ENCODE measurements at regions not wholly inside any gene's neighbourhood (a gene's known extent, or its start where the extent isn't known, plus 50 kb on each side); places are given as distances from the start of the nearest gene placed in this dataset.

DNA sequence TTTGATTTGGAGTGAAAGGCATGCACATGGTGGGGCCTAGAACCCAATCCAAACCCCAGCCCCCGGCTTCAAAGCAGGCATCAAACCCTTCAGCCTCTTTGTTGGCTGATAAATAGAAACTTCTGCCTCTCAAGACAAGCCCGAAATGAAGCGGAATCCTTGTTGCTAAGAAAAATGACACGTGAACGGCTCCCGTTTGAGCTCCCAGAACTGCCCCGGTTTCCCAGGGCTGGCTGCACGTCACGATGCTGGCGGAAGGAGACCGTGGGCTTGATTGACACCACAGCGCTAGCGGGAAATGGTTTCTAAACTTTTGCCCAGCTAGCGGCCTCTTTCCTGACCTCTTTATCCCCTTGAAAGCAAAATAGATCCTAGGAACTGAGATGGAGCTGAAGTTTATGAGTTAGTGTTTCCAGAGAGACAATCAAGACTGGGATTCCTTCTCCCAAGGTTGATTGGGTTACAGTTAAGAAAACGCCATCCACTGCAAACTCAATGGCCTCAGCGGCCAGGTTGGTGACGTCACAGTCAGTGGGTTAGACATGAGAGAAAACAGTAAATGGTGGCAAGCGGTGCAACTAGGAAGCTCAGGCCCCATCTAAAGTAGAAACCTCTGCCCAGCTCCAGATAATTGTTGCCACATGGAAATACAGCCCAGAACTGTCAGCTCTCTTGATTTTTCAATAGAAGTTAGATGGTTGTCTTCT is 117.0 kb downstream of the ANKRD60 start:
- peaks cover 0 to 30% (median 11%) of the 10 kb centered on the region in 3 donors for H3K4me1 ChIP-seq
- WGBS, 2 donors = 66 to 73% methylated on average over 15 of the region's 18 CpGs
- no peaks in the 10 kb centered on the region for H3K9me3 ChIP-seq
- no peak for DNase-seq
- intact Hi-C loops (cut with DNase I) = no loop called here
- peak overlapping the region; percentile 9 to 43 (median 35) for H3K27ac ChIP-seq
- no peak overlapping the region for H3K4me3 ChIP-seq
- no peak for TF ChIP-seq POLR2A (IDR thresholded peaks at IDR 0.05)
- TF ChIP-seq, protein P1, sequence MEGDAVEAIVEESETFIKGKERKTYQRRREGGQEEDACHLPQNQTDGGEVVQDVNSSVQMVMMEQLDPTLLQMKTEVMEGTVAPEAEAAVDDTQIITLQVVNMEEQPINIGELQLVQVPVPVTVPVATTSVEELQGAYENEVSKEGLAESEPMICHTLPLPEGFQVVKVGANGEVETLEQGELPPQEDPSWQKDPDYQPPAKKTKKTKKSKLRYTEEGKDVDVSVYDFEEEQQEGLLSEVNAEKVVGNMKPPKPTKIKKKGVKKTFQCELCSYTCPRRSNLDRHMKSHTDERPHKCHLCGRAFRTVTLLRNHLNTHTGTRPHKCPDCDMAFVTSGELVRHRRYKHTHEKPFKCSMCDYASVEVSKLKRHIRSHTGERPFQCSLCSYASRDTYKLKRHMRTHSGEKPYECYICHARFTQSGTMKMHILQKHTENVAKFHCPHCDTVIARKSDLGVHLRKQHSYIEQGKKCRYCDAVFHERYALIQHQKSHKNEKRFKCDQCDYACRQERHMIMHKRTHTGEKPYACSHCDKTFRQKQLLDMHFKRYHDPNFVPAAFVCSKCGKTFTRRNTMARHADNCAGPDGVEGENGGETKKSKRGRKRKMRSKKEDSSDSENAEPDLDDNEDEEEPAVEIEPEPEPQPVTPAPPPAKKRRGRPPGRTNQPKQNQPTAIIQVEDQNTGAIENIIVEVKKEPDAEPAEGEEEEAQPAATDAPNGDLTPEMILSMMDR (IDR thresholded peaks at IDR 0.05) = no peak
- H3K27me3 ChIP-seq = peaks cover 0 to 35% (median 0%) of the 10 kb centered on the region in 4 donors
- no peaks in the 10 kb centered on the region for H3K36me3 ChIP-seq

DNA sequence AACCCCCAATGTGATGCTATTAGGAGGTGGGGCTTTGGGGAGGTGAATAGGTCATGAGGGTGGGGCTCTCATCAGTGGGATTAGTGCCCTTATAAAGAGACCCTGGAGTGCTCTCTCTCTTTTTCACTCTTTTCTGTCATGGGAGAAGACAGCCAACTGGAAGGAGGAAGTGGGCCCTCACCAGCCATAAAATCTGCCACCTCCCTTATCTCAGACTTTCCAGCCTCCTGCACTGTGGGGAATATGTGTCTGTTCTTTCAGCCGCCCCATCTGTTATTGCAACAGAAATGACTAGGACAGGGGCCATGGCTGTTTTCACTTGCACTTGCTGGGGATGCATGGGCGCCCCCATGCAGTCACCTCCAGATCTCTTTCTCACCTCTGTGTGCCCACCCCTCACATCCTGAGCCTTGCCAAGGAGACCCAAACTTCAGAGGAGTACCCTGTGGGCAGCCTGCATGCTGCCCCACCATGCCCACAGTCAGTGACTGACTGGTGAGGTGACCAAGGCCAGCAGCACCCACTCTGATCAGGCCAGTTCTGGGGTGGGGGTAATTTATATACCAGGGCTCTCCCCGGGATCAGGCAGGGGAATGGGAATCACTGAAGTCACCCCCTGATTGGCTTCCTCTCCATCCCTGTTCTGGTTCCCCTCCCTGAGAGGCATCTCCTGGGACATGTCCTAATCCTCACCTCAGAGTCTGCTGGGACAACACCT is 118.4 kb downstream of the ANKRD60 start:
- no peak for DNase-seq
- TF ChIP-seq POLR2A (IDR thresholded peaks at IDR 0.05) = no peak
- TF ChIP-seq, protein P1 (IDR thresholded peaks at IDR 0.05) = no peak
- WGBS, 2 donors = 80 to 100% methylated on average over 1 to 2 of the region's 3 CpGs
- Histone ChIP-seq H3K4me1 (peaks cover 0 to 30% (median 11%) of the 10 kb centered on the region in 3 donors), H3K36me3 (no peaks in the 10 kb centered on the region), H3K4me3 (no peak overlapping the region), H3K27ac (no peak overlapping the region), H3K9me3 (no peaks in the 10 kb centered on the region), H3K27me3 (peaks cover 0 to 39% (median 0%) of the 10 kb centered on the region in 4 donors)
- intact Hi-C loops (cut with DNase I) = no loop called here

DNA sequence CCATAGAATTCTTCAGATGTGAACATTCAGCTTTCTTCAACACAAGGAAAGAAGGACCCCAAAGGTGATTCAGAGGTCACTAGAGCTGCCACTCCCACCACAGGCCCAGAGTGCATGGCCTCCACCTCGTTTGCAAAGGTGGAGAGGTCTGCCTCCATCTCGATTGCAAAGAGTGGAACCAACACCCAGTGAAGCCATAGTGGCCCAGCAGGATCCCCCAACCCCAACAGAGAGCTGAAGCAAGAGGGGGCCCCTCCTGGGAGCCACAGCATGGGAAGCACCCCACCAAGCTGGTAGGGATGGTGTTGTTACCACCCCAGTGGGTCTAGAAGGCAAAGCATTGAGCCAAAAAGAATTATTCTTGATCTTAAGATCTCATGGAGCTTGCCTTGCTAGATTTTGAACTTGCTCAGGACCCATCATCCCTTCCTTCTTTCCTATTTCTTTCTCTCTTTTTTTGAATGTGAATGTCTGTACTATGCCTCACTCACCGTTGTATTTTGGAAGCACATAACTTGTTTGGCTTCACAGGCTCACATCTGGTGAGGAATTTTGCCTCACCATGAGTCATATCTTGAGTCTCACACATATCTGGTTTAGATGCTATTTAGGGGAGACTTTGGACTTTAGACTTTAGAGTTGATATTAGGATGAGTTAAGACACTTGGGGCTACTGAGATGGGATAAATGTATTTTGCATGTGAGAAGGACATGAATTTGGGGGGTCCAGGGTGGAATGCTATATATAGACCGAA is 119.2 kb downstream of the ANKRD60 start:
- intact Hi-C loops (cut with DNase I) = no loop called here
- Histone ChIP-seq H3K4me1 (peaks cover 0 to 30% (median 11%) of the 10 kb centered on the region in 3 donors), H3K36me3 (no peaks in the 10 kb centered on the region), H3K27ac (no peak overlapping the region), H3K4me3 (no peak overlapping the region), H3K9me3 (no peaks in the 10 kb centered on the region), H3K27me3 (peaks cover 0 to 31% (median 0%) of the 10 kb centered on the region in 4 donors)
- no peak for DNase-seq
- WGBS, 2 donors = 45 to 59% methylated on average over 2 to 4 of the region's 4 CpGs
- TF ChIP-seq, protein P1 (IDR thresholded peaks at IDR 0.05) = no peak
- no peak for TF ChIP-seq POLR2A (IDR thresholded peaks at IDR 0.05)

DNA sequence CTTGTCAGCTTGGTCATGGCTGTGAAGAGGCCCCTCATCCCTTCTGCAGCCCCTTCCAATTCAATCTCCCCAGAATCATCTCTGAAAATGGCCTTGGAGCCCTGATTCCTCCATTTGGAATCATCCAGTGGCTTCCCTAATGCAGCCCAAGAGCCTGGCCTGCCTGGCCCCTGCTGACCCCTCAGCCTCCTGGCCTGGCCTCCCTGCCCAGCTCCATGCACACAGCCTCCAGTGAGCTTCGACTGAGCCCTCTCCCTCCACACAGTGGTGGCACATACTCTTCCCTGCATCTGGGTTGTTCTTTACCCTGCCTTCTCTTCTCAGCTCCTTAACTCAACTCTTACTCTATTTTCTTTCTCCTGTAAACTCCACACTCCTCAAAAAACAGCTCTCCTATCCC is 120.9 kb downstream of the ANKRD60 start:
- no peak overlapping the region for H3K4me3 ChIP-seq
- peaks cover 0 to 17% (median 10%) of the 10 kb centered on the region in 3 donors for H3K4me1 ChIP-seq
- H3K36me3 ChIP-seq = no peaks in the 10 kb centered on the region
- intact Hi-C loops (cut with DNase I) = no loop called here
- whole genome bisulfite sequencing, 2 donors = 89 to 90% methylated on average over 1 of the region's 1 CpG
- no peaks in the 10 kb centered on the region for H3K9me3 ChIP-seq
- no peak for DNase-seq
- H3K27ac ChIP-seq = no peak overlapping the region
- peaks cover 0 to 24% (median 0%) of the 10 kb centered on the region in 4 donors for H3K27me3 ChIP-seq
- TF ChIP-seq, protein P1 (IDR thresholded peaks at IDR 0.05) = no peak
- TF ChIP-seq POLR2A (IDR thresholded peaks at IDR 0.05) = no peak

Measured in esophagus squamous epithelium (tissue), 5 donors.